SU-DHL-6 (cell line): ENCODE measurements at regions not wholly inside any gene's neighbourhood (a gene's known extent, or its start where the extent isn't known, plus 50 kb on each side); places are given as distances from the start of the nearest gene placed in this dataset.
"Not testable (repeated sequence)": the region's sequence is repeated elsewhere in the genome, so short reads cannot be mapped to it uniquely, and the experiment has no call there.

Source experiments
- H2AFZ ChIP-seq: fragments of 200-600 bp; sonication (generic); 2 replicates; pipeline ENCODE4 v1.6.1; 2014; ENCODE audit warnings: low read depth, mild to moderate bottlenecking, moderate library complexity, mixed read lengths, antibody characterized with exemption, low read length; ENCODE audit not compliant: severe bottlenecking
- H3F3A ChIP-seq: fragments of 200-600 bp; shearing (Covaris generic); 2 replicates; pipeline ENCODE4 v1.6.0; 2016; ENCODE audit warnings: antibody characterized with exemption, mild to moderate bottlenecking; ENCODE audit not compliant: insufficient read depth
- H3K27ac ChIP-seq: fragments of 200-600 bp; sonication (generic); 2 replicates; pipeline ENCODE4 v1.5.1; 2016; ENCODE audit warnings: low read depth, mild to moderate bottlenecking, low read length, moderate library complexity, mixed read lengths
- H3K27me3 ChIP-seq: fragments of 200-600 bp; sonication (generic), shearing (Covaris generic); 2 replicates; pipeline ENCODE4 v1.6.0; 2014; ENCODE audit warnings: mild to moderate bottlenecking, low read length
- H3K36me3 ChIP-seq: fragments of 200-600 bp; sonication (generic); 2 replicates; pipeline ENCODE4 v1.6.1; 2014; ENCODE audit warnings: mild to moderate bottlenecking, low read length, mixed read lengths
- H3K4me2 ChIP-seq: fragments of 300-600, 200-600 bp; shearing (Covaris generic), sonication (generic); 2 replicates; pipeline ENCODE4 v1.6.0; 2014; ENCODE audit warnings: low read length, low read depth, mild to moderate bottlenecking; ENCODE audit not compliant: poor library complexity, severe bottlenecking
- H3K4me3 ChIP-seq: fragments of 200-600 bp; sonication (generic); 2 replicates; pipeline ENCODE4 v1.5.1; 2014; ENCODE audit warnings: antibody characterized with exemption, low read length, mild to moderate bottlenecking, mixed read lengths; ENCODE audit not compliant: insufficient read depth, poor library complexity, severe bottlenecking
- H3K79me2 ChIP-seq: fragments of 200-600 bp; sonication (generic); 2 replicates; pipeline ENCODE4 v1.6.1; 2014; ENCODE audit warnings: mild to moderate bottlenecking, low read length, moderate library complexity; ENCODE audit not compliant: insufficient read depth
- H3K9ac ChIP-seq: fragments of 200-600 bp; sonication (generic); 2 replicates; pipeline ENCODE4 v1.7.0; 2014; ENCODE audit warnings: mild to moderate bottlenecking, low read length
- H3K9me2 ChIP-seq: fragments of 200-600 bp; sonication (generic); replicated peaks from 2 replicates; pipeline ENCODE4 v1.6.1; 2014; ENCODE audit warnings: low read length; ENCODE audit not compliant: insufficient read depth
- H3K9me3 ChIP-seq: fragments of 200-600 bp; sonication (generic); 2 replicates; pipeline ENCODE4 v1.6.1; 2014; ENCODE audit warnings: low read length, mixed read lengths; ENCODE audit not compliant: insufficient read depth
- H4K20me1 ChIP-seq: fragments of 200-600 bp; sonication (generic); 2 replicates; pipeline ENCODE4 v1.6.1; 2014; ENCODE audit warnings: low read depth, mild to moderate bottlenecking, antibody characterized with exemption, low read length, moderate library complexity, mixed read lengths
- EZH2phosphoT487 ChIP-seq: fragments of 200-600 bp; sonication (generic), shearing (Covaris generic); conservative IDR thresholded peaks from 2 replicates; pipeline ENCODE4 v1.6.1; 2018; ENCODE audit warnings: mild to moderate bottlenecking, antibody characterized with exemption, low read length, moderate library complexity, mixed read lengths
- TF ChIP-seq, protein P1 (sequence below): fragments of 200-600 bp; sonication (generic); IDR thresholded peaks from one replicate; pipeline ENCODE4 v1.5.1; 2017; ENCODE audit warnings: antibody characterized with exemption, mild to moderate bottlenecking, low read length, moderate library complexity; ENCODE audit not compliant: insufficient read depth, poor library complexity, severe bottlenecking

DNA sequence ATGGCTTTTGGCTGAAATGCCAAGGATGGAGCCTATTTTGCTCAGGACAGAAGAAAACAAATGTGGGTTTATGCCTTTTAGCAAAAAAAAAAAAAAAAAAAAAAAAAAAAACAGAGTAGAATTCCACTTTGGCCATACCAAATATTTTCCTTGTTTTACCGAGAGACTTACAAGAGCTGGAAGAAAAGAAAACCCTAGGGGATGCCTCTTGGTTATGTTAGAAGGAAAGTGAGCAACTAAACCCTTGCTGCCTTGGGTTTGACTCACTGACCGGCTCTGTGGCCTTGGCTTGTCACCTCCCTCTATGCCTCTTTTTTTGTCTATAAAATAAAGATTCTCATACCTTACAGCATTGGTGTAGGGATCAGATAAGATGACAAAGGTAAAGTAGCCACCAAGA is 69.6 kb upstream of the ABCA1 start:
- H3K79me2 ChIP-seq: no peaks in the 10 kb centered on the region
- H2AFZ ChIP-seq: no peak overlapping the region
- H3F3A ChIP-seq: no peaks in the 10 kb centered on the region; the same call in 1 of the 2 replicates
- no peak overlapping the region for H3K27ac ChIP-seq
- no peaks in the 10 kb centered on the region for H3K36me3 ChIP-seq
- no peak overlapping the region for H3K4me2 ChIP-seq
- no peaks in the 10 kb centered on the region for H4K20me1 ChIP-seq
- H3K27me3 ChIP-seq: no peaks in the 10 kb centered on the region
- TF ChIP-seq, protein P1, sequence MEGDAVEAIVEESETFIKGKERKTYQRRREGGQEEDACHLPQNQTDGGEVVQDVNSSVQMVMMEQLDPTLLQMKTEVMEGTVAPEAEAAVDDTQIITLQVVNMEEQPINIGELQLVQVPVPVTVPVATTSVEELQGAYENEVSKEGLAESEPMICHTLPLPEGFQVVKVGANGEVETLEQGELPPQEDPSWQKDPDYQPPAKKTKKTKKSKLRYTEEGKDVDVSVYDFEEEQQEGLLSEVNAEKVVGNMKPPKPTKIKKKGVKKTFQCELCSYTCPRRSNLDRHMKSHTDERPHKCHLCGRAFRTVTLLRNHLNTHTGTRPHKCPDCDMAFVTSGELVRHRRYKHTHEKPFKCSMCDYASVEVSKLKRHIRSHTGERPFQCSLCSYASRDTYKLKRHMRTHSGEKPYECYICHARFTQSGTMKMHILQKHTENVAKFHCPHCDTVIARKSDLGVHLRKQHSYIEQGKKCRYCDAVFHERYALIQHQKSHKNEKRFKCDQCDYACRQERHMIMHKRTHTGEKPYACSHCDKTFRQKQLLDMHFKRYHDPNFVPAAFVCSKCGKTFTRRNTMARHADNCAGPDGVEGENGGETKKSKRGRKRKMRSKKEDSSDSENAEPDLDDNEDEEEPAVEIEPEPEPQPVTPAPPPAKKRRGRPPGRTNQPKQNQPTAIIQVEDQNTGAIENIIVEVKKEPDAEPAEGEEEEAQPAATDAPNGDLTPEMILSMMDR: no peak
- TF ChIP-seq EZH2phosphoT487: no peak
- no peak overlapping the region for H3K4me3 ChIP-seq
- H3K9me2 ChIP-seq: no peaks in the 10 kb centered on the region
- H3K9ac ChIP-seq: no peak overlapping the region
- H3K9me3 ChIP-seq: no peaks in the 10 kb centered on the region

DNA sequence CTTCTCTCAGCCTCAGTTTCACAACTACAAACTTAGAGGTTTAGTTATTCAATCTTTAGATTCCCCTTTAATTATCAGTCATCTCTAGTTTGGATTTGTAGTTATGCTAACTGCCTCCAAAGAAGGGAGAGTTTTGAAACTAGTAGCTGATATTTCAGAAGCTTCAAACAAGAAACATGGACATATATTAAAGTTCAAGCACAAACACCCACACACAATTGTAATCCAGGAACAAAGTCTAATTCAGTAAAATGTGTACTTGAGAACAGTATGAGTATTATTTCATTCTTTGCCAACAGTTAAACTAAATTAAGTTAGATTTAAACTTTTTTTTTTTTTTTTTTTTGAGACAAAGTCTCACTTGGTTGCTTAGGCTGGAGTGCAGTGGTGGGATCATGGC is 71.2 kb upstream of the ABCA1 start:
- no peaks in the 10 kb centered on the region for H4K20me1 ChIP-seq
- H3K4me3 ChIP-seq: no peak overlapping the region
- no peak overlapping the region for H3K9ac ChIP-seq
- H3K4me2 ChIP-seq: no peak overlapping the region
- no peaks in the 10 kb centered on the region for H3K9me3 ChIP-seq
- TF ChIP-seq EZH2phosphoT487: no peak
- TF ChIP-seq, protein P1: no peak
- no peak overlapping the region for H2AFZ ChIP-seq
- H3K27me3 ChIP-seq: no peaks in the 10 kb centered on the region
- H3K27ac ChIP-seq: no peak overlapping the region
- H3F3A ChIP-seq: no peaks in the 10 kb centered on the region
- H3K9me2 ChIP-seq: no peaks in the 10 kb centered on the region
- H3K79me2 ChIP-seq: no peaks in the 10 kb centered on the region
- no peaks in the 10 kb centered on the region for H3K36me3 ChIP-seq

DNA sequence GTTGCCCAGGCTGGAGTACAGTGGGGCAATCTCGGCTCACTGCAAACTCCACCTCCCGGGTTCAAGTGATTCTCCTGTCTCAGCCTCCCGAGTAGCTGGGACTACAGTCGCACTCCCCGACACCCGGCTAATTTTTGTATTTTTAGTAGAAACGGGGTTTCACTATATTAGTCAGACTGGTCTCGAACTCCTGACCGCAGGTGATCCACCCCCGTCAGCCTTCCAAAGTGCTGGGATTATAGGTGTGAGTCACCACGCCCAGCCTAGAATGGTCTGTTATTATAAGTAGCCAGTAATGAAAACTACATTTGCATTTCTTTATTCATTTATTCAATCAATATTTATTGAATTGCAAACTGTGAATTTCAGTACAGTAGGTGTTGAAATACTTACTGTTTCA is 72.6 kb upstream of the ABCA1 start:
- H3K79me2 ChIP-seq, H3K27ac ChIP-seq, H3K9me3 ChIP-seq, H3K4me3 ChIP-seq, H3K27me3 ChIP-seq, H3K9me2 ChIP-seq, H4K20me1 ChIP-seq, H3K36me3 ChIP-seq, H3F3A ChIP-seq, H2AFZ ChIP-seq, H3K9ac ChIP-seq, H3K4me2 ChIP-seq: not testable (repeated sequence)

DNA sequence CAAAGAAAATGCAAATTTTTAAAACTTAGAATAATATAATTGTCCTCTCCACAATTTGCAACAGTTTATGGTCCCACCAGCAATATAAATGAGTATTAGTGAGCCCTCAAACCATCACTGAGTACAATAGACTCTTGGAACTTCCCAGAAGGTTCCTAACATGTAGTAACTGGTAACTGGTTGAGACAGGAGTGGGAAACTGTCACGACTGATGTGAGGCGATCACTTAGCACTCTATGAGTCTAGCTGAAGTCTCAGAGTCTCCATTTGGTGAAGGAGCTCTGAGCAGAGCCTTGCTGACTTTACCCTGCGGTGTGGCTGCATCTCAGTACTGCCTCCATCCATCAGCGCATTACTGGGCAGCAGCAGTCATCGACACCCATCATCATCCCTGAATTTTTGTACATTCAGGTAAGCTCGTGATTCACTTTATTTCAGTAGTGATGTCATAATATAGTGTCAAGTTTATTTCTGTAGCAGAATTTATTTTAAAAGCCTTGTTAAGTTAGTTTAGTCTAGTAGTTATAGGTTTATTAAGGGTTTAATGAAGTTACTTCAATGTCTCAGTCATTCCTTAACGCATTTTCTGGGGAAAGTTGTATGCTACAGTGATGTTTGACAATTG is 76.6 kb upstream of the ABCA1 start:
- TF ChIP-seq, protein P1: no peak
- no peak for TF ChIP-seq EZH2phosphoT487
- no peaks in the 10 kb centered on the region for H3K79me2 ChIP-seq
- H3K27me3 ChIP-seq: no peaks in the 10 kb centered on the region
- H3K9ac ChIP-seq: no peak overlapping the region
- no peak overlapping the region for H3K4me2 ChIP-seq
- H2AFZ ChIP-seq: no peak overlapping the region
- H3K4me3 ChIP-seq: no peak overlapping the region
- H3K27ac ChIP-seq: no peak overlapping the region
- H3K36me3 ChIP-seq: no peaks in the 10 kb centered on the region
- no peaks in the 10 kb centered on the region for H3K9me3 ChIP-seq
- H3F3A ChIP-seq: no peaks in the 10 kb centered on the region
- no peaks in the 10 kb centered on the region for H4K20me1 ChIP-seq
- H3K9me2 ChIP-seq: no peaks in the 10 kb centered on the region
